Activated naive CD4-positive, alpha-beta T cell treated with anti-CD3 and anti-CD28 coated beads, Interleukin-2, amount 10 ng/mL, durations not matched to agents 7 days and 5 days (primary cell): ENCODE measurements at regions not wholly inside any gene's neighbourhood (a gene's known extent, or its start where the extent isn't known, plus 50 kb on each side); places are given as distances from the start of the nearest gene placed in this dataset.

Experiments used
- CTCF ChIA-PET: fragments of 350-600 bp; sonication (Branson Sonifier 250); formaldehyde crosslinking; loops from one replicate; lab custom pipeline; 2021; ENCODE audit warnings: antibody characterized with exemption; lab: Charles Lee
- DNase-seq: peaks from one replicate; pipeline ENCODE4 v3.0.0-alpha.2; 2020
- H3K27ac Mint-ChIP-seq: one replicate; pipeline ENCODE4 v1.8.0; 2021; ENCODE audit warnings: mild to moderate bottlenecking, moderate library complexity, mixed read lengths
- H3K27me3 Mint-ChIP-seq: one replicate; pipeline ENCODE4 v1.8.0; 2021; ENCODE audit warnings: mild to moderate bottlenecking, mixed read lengths
- H3K36me3 Mint-ChIP-seq: one replicate; pipeline ENCODE4 v1.8.0; 2021; ENCODE audit warnings: mixed read lengths
- H3K4me1 Mint-ChIP-seq: one replicate; pipeline ENCODE4 v1.8.0; 2021; ENCODE audit warnings: mixed read lengths
- H3K4me3 Mint-ChIP-seq: one replicate; pipeline ENCODE4 v1.8.0; 2021; ENCODE audit warnings: mild to moderate bottlenecking, moderate library complexity, mixed read lengths
- H3K9me3 Mint-ChIP-seq: one replicate; pipeline ENCODE4 v1.8.0; 2021; ENCODE audit warnings: mixed read lengths

DNA sequence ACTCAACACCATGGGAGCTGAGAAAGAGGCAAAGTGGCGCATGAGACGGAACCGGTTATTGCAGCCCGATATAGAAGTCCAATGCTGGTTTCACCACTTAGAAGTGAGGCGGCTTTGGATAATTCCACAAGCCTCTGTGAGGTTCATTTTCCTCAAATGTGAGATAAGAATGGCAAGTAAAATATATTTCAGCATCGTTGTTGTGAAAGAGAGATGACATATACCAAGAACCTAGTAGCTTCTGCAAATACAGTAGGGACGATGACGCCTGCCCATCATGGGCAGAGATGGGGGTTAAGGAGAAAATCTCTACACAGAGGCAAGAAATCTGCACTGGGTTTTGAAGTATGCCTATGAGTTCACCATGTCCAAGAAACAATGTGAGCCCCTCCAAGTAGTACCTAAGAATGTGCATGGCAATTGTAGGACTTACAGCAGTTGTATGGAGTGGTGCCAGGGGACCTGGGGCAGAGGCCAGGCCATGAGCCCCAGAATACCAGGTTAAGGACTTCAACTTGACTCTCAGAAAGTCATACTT is 352.0 kb downstream of the RNF144A start:
- H3K9me3 Mint-ChIP-seq, result no peaks in the 10 kb centered on the region
- CTCF ChIA-PET, result no interaction called here
- no peaks in the 10 kb centered on the region for H3K36me3 Mint-ChIP-seq
- no peak for DNase-seq
- no peak overlapping the region for H3K27ac Mint-ChIP-seq
- no peaks in the 10 kb centered on the region for H3K4me1 Mint-ChIP-seq
- no peaks in the 10 kb centered on the region for H3K27me3 Mint-ChIP-seq
- H3K4me3 Mint-ChIP-seq, result no peak overlapping the region

DNA sequence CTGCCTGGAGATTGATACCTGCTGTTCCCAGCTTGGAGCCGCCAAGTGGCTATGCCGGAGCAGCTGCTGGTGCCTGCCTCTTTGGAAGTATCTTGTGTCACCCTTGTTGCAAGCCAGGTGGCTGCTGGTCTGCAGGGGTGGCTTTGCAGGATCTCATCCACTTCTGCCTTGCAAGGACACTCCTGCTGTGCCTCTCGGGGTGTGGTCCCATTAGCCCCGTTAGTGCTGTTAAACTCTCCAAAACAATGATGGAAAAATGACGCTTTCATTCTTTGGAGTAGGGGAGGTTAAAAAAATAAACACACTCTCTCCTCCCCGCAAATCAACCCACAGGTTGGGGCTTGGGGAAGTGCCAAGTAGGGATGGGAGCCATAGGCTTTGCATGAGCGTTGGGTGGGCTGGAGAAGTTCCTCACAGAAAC is 352.8 kb downstream of the RNF144A start:
- H3K4me3 Mint-ChIP-seq, result no peak overlapping the region
- CTCF ChIA-PET, result no interaction called here
- no peak overlapping the region for H3K27ac Mint-ChIP-seq
- no peaks in the 10 kb centered on the region for H3K36me3 Mint-ChIP-seq
- H3K27me3 Mint-ChIP-seq, result no peaks in the 10 kb centered on the region
- H3K4me1 Mint-ChIP-seq, result no peaks in the 10 kb centered on the region
- no peak for DNase-seq
- H3K9me3 Mint-ChIP-seq, result no peaks in the 10 kb centered on the region

DNA sequence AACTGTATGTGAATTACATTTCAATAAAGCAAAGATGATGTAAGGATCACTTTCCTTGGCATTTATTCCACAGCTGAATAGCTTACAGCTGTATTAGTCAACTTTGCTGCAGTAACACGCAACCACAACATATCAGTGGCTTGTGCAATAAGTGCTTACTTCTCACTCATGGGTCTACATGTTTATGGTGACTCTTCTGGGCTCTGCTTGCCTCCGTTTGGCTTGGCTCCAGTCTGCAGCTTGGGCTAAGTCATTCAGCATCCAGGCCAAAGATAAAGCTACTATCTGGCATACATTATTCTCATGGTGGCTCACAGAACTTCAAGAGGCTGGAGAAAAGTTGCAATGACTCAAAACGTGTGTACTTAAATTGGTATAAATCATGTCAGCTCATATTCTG is 355.0 kb downstream of the RNF144A start:
- Mint-ChIP-seq H3K4me3 (no peak overlapping the region), H3K27me3 (no peaks in the 10 kb centered on the region), H3K9me3 (no peaks in the 10 kb centered on the region), H3K36me3 (no peaks in the 10 kb centered on the region), H3K4me1 (no peaks in the 10 kb centered on the region), H3K27ac (no peak overlapping the region)
- CTCF ChIA-PET, result no interaction called here
- DNase-seq, result no peak

DNA sequence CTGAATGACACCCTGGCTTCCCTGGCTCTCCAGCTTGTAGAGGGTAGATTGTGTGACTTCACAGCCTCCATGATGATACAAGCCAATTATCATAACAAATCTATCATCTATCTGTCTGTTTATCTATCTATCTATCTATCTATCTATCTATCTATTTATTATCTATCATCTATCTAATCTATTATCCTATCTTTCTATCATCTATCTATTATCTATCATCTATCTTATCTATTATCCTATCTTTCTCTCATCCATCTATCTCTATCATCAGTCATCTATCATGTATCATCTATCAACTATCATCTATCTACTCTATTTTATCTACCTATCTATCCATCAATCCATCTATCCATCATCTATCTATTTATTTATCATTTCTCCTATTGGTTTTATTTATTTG is 361.8 kb downstream of the RNF144A start:
- H3K9me3 Mint-ChIP-seq, result no peaks in the 10 kb centered on the region

DNA sequence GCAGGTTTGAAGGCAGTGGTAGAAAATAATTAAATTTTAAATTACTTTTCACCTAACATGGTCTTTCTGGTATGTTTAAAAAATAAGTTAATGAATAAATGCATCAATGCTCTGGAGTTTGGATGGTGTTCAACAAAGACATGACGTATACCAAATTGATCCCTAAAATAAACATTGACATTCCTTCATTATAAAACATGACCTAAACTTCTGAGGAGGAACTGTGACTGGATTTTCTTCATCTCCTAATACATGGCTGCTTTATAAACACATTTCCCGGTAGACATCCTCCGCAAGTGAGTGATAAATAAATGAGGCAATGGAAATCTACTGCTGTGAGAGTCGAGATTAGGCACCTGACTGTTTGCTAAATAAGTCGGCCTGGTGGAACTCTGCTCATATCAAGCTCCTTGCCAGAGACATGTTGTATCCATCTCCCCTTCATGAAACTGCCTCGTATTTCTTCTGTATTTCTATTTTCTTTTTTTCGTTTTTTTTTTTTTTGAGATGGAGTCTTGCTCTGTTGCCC is 362.3 kb downstream of the RNF144A start:
- no peaks in the 10 kb centered on the region for H3K27me3 Mint-ChIP-seq
- CTCF ChIA-PET, result no interaction called here
- no peak overlapping the region for H3K4me3 Mint-ChIP-seq
- H3K9me3 Mint-ChIP-seq, result no peaks in the 10 kb centered on the region
- H3K27ac Mint-ChIP-seq, result no peak overlapping the region
- no peak for DNase-seq
- H3K4me1 Mint-ChIP-seq, result no peaks in the 10 kb centered on the region
- no peaks in the 10 kb centered on the region for H3K36me3 Mint-ChIP-seq

More for the DNA sequence above, 361.8 kb downstream of the RNF144A start:
- Mint-ChIP-seq H3K4me1 (no peaks in the 10 kb centered on the region), H3K27me3 (no peaks in the 10 kb centered on the region), H3K27ac (no peak overlapping the region), H3K4me3 (no peak overlapping the region), H3K36me3 (no peaks in the 10 kb centered on the region)
- CTCF ChIA-PET, result no interaction called here
- DNase-seq, result no peak

DNA sequence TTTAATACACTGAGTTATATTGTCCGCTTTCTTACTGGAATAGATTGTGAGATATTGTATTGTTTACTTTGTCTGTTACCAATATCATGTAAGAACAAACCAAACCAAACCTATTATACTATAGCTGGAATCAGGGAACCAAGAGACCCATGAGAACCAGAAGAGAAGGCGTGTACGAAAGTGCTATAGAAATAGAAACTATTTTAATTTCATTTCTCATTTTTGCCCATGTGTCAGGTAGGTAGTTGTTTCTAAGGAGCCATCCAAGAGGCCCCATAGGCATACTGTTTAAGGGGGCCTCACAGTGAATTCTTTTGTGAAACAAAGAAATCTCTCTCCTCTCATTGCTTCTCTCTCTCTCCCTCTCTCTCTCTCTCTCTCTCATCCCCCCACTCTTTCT is 363.6 kb downstream of the RNF144A start:
- Mint-ChIP-seq H3K9me3 (no peaks in the 10 kb centered on the region), H3K27ac (no peak overlapping the region), H3K4me3 (no peak overlapping the region), H3K27me3 (no peaks in the 10 kb centered on the region), H3K36me3 (no peaks in the 10 kb centered on the region), H3K4me1 (no peaks in the 10 kb centered on the region)
- no peak for DNase-seq
- CTCF ChIA-PET, result no interaction called here

DNA sequence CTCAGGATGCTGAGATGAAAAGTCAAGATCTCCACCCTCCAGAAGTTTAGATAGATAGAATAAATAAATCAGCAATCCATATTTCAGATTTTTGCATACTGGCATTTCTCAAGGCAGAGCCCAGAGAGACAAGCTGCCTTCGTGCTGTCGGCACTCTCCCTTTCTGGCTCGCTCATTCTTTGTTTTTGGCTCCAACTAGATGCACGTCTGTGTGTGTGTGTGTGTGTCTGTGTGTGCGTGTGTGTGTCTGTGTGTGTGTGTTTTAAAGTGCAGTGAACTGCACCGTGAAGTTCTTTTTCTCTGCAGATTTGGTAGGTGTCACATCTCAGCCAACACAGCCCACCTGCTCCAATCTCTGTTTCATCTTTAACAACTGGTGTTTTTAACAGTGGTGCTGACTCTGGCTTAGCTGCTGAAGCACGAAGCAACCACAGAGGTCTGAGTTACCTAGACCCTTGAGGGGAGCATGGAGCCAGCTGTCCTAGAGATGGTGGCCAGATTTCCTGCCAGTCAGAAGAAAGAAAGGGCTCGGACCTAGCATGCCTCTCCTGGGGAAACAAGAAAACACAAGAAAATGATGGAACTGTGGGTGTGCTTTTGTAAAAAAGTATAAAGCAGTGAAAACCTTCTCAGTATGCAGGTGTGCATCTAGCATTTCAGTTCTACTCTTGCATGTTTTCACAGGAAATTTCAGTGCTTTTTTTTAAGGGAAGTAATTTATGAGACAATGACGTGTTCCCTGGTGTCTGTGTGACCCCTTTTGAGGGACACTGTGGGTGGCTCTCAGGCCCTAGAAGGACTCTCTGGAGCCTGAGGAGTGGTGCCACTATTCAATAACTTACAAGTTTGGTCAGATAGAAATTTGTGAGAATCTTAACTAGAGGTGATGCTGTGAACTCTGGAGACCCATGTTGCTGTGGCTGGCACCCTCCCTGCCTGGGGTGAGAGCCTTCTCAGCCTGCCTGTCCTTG is 364.3 kb downstream of the RNF144A start:
- Mint-ChIP-seq H3K36me3 (no peaks in the 10 kb centered on the region), H3K4me3 (no peak overlapping the region), H3K9me3 (no peaks in the 10 kb centered on the region), H3K4me1 (no peaks in the 10 kb centered on the region), H3K27ac (no peak overlapping the region), H3K27me3 (no peaks in the 10 kb centered on the region)
- no peak for DNase-seq
- CTCF ChIA-PET, result no interaction called here

DNA sequence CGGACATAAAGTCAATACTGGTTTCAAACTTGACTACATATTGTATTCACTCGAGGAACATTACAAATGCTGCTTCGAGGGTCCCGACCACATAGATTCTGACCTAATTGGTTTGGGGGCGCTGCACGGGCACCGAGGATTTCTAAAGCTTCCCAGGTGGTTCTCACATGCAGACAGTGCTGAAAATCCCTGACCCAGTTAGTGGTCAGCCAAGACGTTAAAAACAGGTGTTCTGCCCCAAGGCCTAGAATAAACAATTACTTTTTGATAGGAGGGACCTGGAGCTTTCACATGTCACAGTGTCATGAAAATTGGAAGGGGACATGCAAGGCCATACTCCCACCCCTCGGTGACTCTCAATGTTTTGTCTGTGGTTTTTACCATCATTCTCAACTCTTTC is 368.9 kb downstream of the RNF144A start:
- Mint-ChIP-seq H3K27ac (no peak overlapping the region), H3K4me3 (no peak overlapping the region), H3K9me3 (no peaks in the 10 kb centered on the region), H3K36me3 (no peaks in the 10 kb centered on the region), H3K27me3 (no peaks in the 10 kb centered on the region), H3K4me1 (no peaks in the 10 kb centered on the region)
- CTCF ChIA-PET, result no interaction called here
- DNase-seq, result no peak

DNA sequence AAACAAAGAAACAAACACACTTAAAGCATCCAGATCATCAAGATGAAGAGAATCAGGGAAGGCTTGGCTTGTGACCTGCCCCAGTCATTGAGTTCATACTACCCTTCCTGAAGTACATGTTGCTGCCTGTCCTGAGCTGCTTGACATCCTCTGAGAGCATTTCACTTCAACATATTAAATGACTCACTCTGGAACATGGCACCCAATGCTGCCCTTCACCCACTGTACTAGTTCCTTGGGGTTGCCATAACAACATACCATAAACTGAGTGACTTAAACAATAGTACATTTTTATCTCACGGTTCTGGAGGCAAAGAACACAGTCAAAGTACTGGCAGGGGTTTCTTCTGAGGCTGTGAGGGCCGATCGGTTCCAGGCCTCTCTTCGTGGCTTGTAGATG is 371.3 kb downstream of the RNF144A start:
- Mint-ChIP-seq H3K9me3 (no peaks in the 10 kb centered on the region), H3K27ac (no peak overlapping the region), H3K4me1 (no peaks in the 10 kb centered on the region), H3K27me3 (no peaks in the 10 kb centered on the region), H3K4me3 (no peak overlapping the region), H3K36me3 (no peaks in the 10 kb centered on the region)
- no peak for DNase-seq
- CTCF ChIA-PET, result no interaction called here

DNA sequence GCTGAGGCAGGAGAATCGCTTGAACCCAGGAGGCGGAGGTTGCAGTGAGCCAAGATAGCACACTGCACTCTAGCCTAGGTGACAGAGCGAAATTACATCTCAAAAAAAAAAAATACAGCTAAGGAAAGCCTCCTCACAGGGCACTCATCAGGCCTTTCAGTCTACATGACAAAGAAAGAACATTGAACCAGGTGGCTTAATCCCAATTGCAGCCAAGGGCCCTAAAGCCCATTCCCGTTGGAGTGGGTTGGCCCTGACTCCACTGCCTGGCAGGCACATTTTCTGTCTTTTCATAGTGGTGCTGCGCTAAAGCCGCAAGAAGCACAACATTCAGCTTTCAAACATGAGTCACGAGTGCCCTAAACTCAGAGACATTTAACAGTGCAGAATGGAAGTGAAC is 372.5 kb downstream of the RNF144A start:
- Mint-ChIP-seq H3K9me3 (no peaks in the 10 kb centered on the region), H3K27me3 (no peaks in the 10 kb centered on the region), H3K4me1 (no peaks in the 10 kb centered on the region), H3K36me3 (no peaks in the 10 kb centered on the region), H3K4me3 (no peak overlapping the region), H3K27ac (no peak overlapping the region)
- DNase-seq, result no peak
- CTCF ChIA-PET, result no interaction called here

DNA sequence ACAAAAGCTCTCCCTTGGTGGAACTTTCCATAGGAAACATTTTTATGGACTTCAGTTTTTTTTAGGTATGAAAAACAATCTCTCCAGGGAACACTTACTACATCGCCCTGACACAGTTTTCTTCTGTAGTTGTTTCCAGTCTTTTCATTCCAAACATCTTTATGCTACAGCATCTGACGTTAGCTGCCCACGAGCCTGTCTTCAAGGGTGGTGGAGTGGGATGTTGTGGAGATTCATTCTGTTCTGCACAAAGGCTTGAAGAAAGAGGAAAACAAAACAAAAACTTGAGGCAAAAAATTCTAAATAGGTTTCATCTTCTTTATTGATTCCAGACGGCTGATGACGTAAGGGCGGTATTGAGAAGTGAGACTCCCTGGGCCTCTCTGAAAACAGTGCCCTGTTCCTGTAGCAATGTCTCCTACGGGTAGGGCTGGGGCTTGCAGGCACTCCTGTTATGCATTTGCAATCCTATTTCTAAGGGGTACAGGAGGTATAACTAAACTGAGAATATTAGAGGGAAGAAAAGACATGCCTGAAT is 375.0 kb downstream of the RNF144A start:
- no peak for DNase-seq
- Mint-ChIP-seq H3K27ac (no peak overlapping the region), H3K4me1 (no peaks in the 10 kb centered on the region), H3K36me3 (no peaks in the 10 kb centered on the region), H3K4me3 (no peak overlapping the region), H3K27me3 (no peaks in the 10 kb centered on the region), H3K9me3 (no peaks in the 10 kb centered on the region)
- CTCF ChIA-PET, result no interaction called here

DNA sequence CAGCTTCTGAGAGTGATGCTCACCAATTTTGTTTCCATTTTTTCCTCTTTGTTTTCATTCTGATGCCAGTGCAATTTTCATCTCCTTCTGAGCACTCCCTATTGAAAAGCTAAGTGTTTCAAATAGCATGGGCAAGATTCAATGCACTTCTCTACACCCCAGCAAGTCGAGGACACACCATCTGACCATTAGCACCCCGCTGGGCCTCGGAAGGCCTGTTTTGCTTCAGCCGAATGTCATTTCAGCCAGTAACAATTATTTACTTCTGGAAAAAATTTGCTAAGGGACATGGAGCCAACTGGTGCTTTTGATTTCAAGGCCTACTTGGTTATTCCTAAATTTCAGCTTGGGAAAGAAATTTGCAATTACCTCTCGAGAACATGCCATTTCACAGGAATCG is 392.4 kb downstream of the RNF144A start:
- Mint-ChIP-seq H3K9me3 (no peaks in the 10 kb centered on the region), H3K36me3 (no peaks in the 10 kb centered on the region), H3K27ac (no peak overlapping the region), H3K4me3 (no peak overlapping the region), H3K27me3 (no peaks in the 10 kb centered on the region), H3K4me1 (no peaks in the 10 kb centered on the region)
- DNase-seq, result no peak
- CTCF ChIA-PET, result no interaction called here

DNA sequence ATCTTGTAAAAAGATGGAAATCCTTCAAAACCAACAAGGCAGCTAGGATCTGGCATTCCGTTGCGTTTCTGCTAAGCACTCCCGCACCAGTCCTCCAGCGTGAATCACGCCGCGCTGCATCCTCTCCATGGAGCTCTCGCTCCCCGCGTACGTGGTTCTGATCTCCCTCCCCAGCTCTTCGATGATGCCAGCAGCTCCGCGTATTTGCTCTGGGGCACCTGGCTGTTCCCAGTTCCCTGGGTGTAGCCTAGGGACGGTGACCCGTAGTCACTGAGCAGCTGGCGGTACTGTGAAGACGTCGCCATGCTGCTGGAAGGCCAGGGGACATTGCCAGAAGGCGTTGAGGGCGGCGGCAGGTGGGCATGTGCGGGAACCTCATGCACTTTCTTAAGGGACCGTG is 407.5 kb downstream of the RNF144A start:
- no peaks in the 10 kb centered on the region for H3K36me3 Mint-ChIP-seq
- CTCF ChIA-PET, result no interaction called here

DNA sequence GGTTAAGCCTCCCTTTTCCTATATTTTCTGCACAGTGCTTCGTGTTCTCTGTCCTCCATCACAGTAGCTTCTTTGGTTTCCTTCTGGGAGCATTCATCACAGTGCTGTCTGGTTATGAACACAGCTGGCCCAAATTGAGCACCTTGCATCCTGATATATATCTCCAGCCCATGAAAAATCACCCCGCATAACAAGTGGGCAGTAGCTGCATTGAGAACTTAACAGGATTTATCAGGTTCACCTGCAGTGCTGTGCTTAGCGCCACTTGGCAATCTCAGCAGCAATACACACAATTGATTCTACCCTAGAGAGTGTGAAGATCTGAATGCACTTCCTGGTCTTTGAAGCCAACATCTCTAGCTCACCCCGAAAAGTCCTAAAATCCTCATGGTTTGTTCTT is 408.0 kb downstream of the RNF144A start:
- H3K27me3 Mint-ChIP-seq, result no peaks in the 10 kb centered on the region
- no peaks in the 10 kb centered on the region for H3K36me3 Mint-ChIP-seq
- no peak overlapping the region for H3K27ac Mint-ChIP-seq
- no peak overlapping the region for H3K4me3 Mint-ChIP-seq
- H3K9me3 Mint-ChIP-seq, result no peaks in the 10 kb centered on the region
- no peak for DNase-seq
- CTCF ChIA-PET, result interaction anchor here (0.7 kb wide), 1 partner anchor 283 kb away, joined by 3 read pairs; no protein-coding TSS in a partner anchor
- no peaks in the 10 kb centered on the region for H3K4me1 Mint-ChIP-seq

More for the DNA sequence above, 407.5 kb downstream of the RNF144A start:
- H3K4me3 Mint-ChIP-seq, result no peak overlapping the region
- no peak for DNase-seq
- no peaks in the 10 kb centered on the region for H3K9me3 Mint-ChIP-seq
- H3K4me1 Mint-ChIP-seq, result no peaks in the 10 kb centered on the region
- no peaks in the 10 kb centered on the region for H3K27me3 Mint-ChIP-seq
- H3K27ac Mint-ChIP-seq, result no peak overlapping the region

DNA sequence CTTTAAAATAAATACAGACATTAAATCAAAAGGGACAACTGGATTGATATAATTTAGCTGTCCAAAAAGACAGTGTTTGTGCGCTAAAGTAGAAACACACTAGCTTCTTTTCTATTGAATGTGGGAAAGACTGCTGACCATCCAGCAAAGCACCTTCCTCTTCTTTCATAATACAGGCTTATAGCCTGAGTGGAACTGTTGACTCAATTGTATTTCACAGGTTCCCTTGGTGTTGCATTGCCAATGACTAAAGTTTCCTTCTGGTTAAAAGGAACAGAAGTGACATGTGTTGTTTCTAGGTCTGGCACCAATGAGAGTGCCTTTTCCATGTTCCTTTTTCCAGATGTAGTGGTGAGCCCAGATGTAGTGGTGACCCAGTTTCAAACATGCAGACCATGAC is 412.3 kb downstream of the RNF144A start:
- CTCF ChIA-PET, result no interaction called here

More for the DNA sequence above, 412.3 kb downstream of the RNF144A start:
- Mint-ChIP-seq H3K4me3 (no peak overlapping the region), H3K9me3 (no peaks in the 10 kb centered on the region), H3K4me1 (no peaks in the 10 kb centered on the region), H3K27me3 (no peaks in the 10 kb centered on the region), H3K36me3 (no peaks in the 10 kb centered on the region), H3K27ac (no peak overlapping the region)
- DNase-seq, result no peak
